Smooth muscle cell (in vitro differentiated cells): ENCODE measurements at regions not wholly inside any gene's neighbourhood (a gene's known extent, or its start where the extent isn't known, plus 50 kb on each side); places are given as distances from the start of the nearest gene placed in this dataset.

Experiments
- DNase-seq: peaks from one replicate; lab custom pipeline; 2025; ENCODE audit not compliant: unreplicated experiment; lab: John Stamatoyannopoulos, UW
- H2AFZ ChIP-seq: fragments of 200-600 bp; sonication (generic); 2 replicates; pipeline ENCODE4 v1.6.0; 2016; ENCODE audit warnings: antibody characterized with exemption, low read depth, mild to moderate bottlenecking
- H3F3A ChIP-seq: fragments of 200-600 bp; sonication (generic); 2 replicates; pipeline ENCODE4 v1.6.0; 2017; ENCODE audit warnings: antibody characterized with exemption, low read depth
- H3K27ac ChIP-seq: fragments of 200-600 bp; sonication (generic); 2 replicates; pipeline ENCODE4 v1.5.1; 2016; ENCODE audit warnings: low read depth, mild to moderate bottlenecking
- H3K27me3 ChIP-seq: fragments of 200-600 bp; sonication (generic); 2 replicates; pipeline ENCODE4 v1.6.1; 2016; ENCODE audit warnings: low read depth, mild to moderate bottlenecking
- H3K36me3 ChIP-seq: fragments of 200-600 bp; sonication (generic); 2 replicates; pipeline ENCODE4 v1.5.1; 2016; ENCODE audit warnings: low read depth
- H3K4me1 ChIP-seq: fragments of 200-600 bp; sonication (generic); 2 replicates; pipeline ENCODE4 v1.5.1; 2016; ENCODE audit warnings: low read depth
- H3K4me2 ChIP-seq: fragments of 200-600 bp; sonication (generic); 2 replicates; pipeline ENCODE4 v1.6.0; 2016; ENCODE audit warnings: mild to moderate bottlenecking
- H3K4me3 ChIP-seq: fragments of 200-600 bp; sonication (generic); 2 replicates; pipeline ENCODE4 v1.5.1; 2016; ENCODE audit warnings: mild to moderate bottlenecking
- H3K79me2 ChIP-seq: fragments of 200-600 bp; sonication (generic); 2 replicates; pipeline ENCODE4 v1.6.0; 2016; ENCODE audit warnings: low read depth, mild to moderate bottlenecking
- H3K9ac ChIP-seq: fragments of 200-600 bp; sonication (generic); 2 replicates; pipeline ENCODE4 v1.6.0; 2016; ENCODE audit warnings: low read depth
- H3K9me3 ChIP-seq: fragments of 200-600 bp; sonication (generic); replicated peaks from 2 replicates; pipeline ENCODE4 v1.5.1; 2016; ENCODE audit warnings: low read depth
- H4K20me1 ChIP-seq: fragments of 200-600 bp; sonication (generic); 2 replicates; pipeline ENCODE4 v1.6.0; 2016; ENCODE audit warnings: low read depth
- CTCF ChIP-seq: fragments of 200-600 bp; sonication (generic); IDR thresholded peaks from 2 replicates; pipeline ENCODE4 v1.5.1; 2017; ENCODE audit warnings: borderline replicate concordance, mild to moderate bottlenecking, antibody characterized with exemption; ENCODE audit not compliant: insufficient read depth, poor library complexity, severe bottlenecking
- WGBS: methylation state at CpG from one replicate; pipeline ENCODE4 v1.1.7; 2016; ENCODE audit warnings: low lambda C conversion rate; 5-methylcytosine and 5-hydroxymethylcytosine counted together

DNA sequence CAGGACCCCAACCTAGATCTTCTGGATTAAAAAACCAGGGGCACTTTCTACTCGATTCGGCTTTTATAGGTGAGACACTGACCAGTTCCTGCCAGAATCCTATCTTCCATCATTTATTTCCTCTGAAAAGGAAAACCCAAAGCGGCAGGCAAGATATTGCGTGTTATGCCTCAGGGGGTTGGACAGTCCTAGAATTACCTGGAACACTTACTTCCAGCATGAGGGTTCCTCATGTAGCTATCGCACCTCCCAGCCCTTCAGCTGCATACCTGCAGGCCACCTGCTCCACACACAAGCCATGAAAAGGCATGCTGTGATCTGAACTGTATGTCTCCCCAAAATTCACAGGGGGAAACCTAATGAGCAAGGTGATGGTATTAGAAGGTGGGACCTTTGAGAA, 58.3 kb upstream of the DLG1 start:
- H3K4me2 ChIP-seq: no peak overlapping the region
- H2AFZ ChIP-seq: no peak overlapping the region
- no peak overlapping the region for H3K27ac ChIP-seq
- no peak overlapping the region for H3K4me3 ChIP-seq
- no peak for DNase-seq
- H3F3A ChIP-seq: peaks cover 20% of the 10 kb centered on the region
- peaks cover 19% of the 10 kb centered on the region for H3K4me1 ChIP-seq
- no peaks in the 10 kb centered on the region for H4K20me1 ChIP-seq
- H3K9ac ChIP-seq: no peak overlapping the region
- TF ChIP-seq CTCF: no peak
- H3K9me3 ChIP-seq: no peaks in the 10 kb centered on the region
- WGBS: 96% methylated on average over 5 of the region's 5 CpGs
- no peaks in the 10 kb centered on the region for H3K36me3 ChIP-seq
- H3K27me3 ChIP-seq: no peaks in the 10 kb centered on the region
- no peaks in the 10 kb centered on the region for H3K79me2 ChIP-seq

DNA sequence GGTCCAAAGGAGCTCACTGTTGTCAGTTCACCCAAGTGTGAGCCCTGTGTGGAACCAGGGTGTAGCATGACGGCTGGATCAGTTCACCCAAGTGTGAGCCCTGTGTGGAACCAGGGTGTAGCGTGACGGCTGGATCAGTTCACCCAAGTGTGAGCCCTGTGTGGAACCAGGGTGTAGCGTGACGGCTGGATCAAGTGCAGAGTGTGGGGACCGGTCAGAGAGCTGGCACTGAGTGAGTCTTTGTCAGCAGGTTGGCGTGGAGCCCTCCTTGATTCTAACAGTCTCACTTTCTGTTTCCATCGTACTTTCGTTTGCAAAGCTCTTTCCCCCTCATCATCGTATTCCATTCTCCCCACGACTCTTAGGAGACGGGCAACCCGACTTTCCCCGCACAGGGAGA, 57.9 kb upstream of the DLG1 start:
- no peaks in the 10 kb centered on the region for H3K9me3 ChIP-seq
- no peaks in the 10 kb centered on the region for H3K27me3 ChIP-seq
- no peak overlapping the region for H3K9ac ChIP-seq
- H2AFZ ChIP-seq: no peak overlapping the region
- no peaks in the 10 kb centered on the region for H4K20me1 ChIP-seq
- no peak overlapping the region for H3K4me2 ChIP-seq
- WGBS: 96% methylated on average over 14 of the region's 14 CpGs
- peaks cover 20% of the 10 kb centered on the region for H3F3A ChIP-seq
- H3K79me2 ChIP-seq: no peaks in the 10 kb centered on the region
- no peak for DNase-seq
- H3K4me3 ChIP-seq: no peak overlapping the region
- H3K4me1 ChIP-seq: peaks cover 19% of the 10 kb centered on the region
- no peak for TF ChIP-seq CTCF
- H3K36me3 ChIP-seq: no peaks in the 10 kb centered on the region
- H3K27ac ChIP-seq: no peak overlapping the region

GRCh38 chr3:197355713-197356112, 57.3 kb upstream of the DLG1 start:
- Histone ChIP-seq H3K27me3 (no peaks in the 10 kb centered on the region), H3K36me3 (no peaks in the 10 kb centered on the region), H3K79me2 (no peaks in the 10 kb centered on the region), H3K4me1 (peaks cover 19% of the 10 kb centered on the region), H3K9ac (no peak overlapping the region), H3K9me3 (no peaks in the 10 kb centered on the region), H4K20me1 (no peaks in the 10 kb centered on the region), H3K4me3 (no peak overlapping the region), H2AFZ (no peak overlapping the region), H3K27ac (no peak overlapping the region), H3F3A (peaks cover 20% of the 10 kb centered on the region), H3K4me2 (no peak overlapping the region)
- DNase-seq: no peak
- TF ChIP-seq CTCF: no peak
- WGBS: 93% methylated on average over 1 of the region's 1 CpG

DNA sequence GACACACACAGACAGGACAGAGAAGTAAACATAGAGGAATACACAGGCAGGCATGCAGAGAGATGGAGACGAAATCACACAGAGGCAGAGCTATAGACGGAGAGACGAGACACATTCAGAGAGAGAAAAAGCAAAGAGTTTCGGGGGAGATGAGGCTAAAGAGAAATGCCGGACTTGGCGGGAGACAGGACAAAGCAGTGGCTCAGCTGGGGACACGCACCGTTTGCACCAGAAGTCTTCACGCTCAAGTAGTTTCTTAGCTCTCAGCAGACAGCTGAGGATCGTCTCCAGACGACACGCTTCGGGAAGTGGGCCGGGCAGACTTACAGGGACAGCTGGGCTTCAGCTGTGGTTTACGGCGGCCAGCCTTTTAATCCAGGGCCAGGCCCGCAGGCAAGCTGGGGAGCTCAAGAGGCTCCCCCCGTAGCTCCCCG, 56.2 kb upstream of the DLG1 start:
- DNase-seq: peak; percentile 32
- peak overlapping the region; percentile 60 for H2AFZ ChIP-seq
- TF ChIP-seq CTCF: no peak
- peak overlapping the region; percentile 5 for H3K4me3 ChIP-seq
- WGBS: 18% methylated on average over 19 of the region's 19 CpGs
- H3K4me2 ChIP-seq: peak overlapping the region; percentile 76
- peak overlapping the region; percentile 89 for H3K27ac ChIP-seq
- no peaks in the 10 kb centered on the region for H4K20me1 ChIP-seq
- H3K9me3 ChIP-seq: no peaks in the 10 kb centered on the region
- peaks cover 19% of the 10 kb centered on the region for H3K4me1 ChIP-seq
- no peaks in the 10 kb centered on the region for H3K79me2 ChIP-seq
- H3K9ac ChIP-seq: peak overlapping the region; percentile 76
- H3K27me3 ChIP-seq: no peaks in the 10 kb centered on the region
- no peaks in the 10 kb centered on the region for H3K36me3 ChIP-seq
- peaks cover 20% of the 10 kb centered on the region for H3F3A ChIP-seq
